HG03432 (cell line): ENCODE measurements at regions not wholly inside any gene's neighbourhood (a gene's known extent, or its start where the extent isn't known, plus 50 kb on each side); places are given as distances from the start of the nearest gene placed in this dataset.

Experiments used
- ATAC-seq: cut with Tn5 transposase; IDR thresholded peaks from one replicate; pipeline ENCODE4 v1.9.1; 2021; ENCODE audit warnings: mild to moderate bottlenecking, moderate library complexity; ENCODE audit not compliant: unreplicated experiment

- ATAC-seq, result no peak
Observed at GRCh38 chr11:43545610-43546009, 134.9 kb upstream of the HSD17B12 start.

DNA sequence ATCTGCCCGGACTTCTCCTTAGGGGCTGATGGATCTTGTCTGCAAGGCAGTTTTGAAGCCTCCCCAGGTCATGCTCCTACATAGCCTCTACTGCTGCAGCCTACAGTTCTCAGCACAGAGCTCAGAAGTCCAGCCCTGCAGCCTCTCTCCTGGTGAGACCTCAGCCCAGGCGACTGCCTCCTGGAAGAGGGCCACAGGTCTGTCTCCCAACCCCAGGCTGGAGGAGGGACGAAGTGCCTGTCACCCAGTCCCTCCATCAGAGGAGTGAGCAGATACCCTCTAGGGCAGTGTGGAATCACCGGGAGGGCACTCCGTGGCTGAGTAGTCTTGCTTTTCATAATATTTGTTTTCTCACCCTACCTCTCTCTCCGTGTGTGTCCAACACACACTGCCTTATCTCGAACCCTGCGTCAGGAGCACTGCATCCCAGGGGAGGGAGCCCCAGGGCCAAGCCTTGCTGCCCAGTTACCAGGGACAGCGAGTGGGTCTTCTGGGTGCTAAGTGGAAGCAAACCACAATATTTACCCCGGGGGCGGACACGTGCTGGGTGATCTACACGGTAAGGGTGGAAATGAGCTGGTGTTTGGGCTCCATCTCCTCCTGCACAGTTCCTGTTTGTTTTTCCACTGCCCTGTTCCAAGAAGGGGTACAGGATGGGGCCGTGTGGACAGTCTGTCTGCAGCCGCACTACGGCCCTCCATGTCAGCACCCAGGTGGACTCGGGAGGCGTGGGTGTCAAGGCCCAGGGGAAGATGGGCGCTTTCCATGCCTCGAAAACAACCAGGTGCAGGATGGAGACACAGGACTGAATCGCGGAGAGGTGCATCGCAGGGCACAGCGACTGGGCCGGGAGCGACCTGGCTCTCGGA is 133.7 kb upstream of the HSD17B12 start:
- ATAC-seq, result no peak

GRCh38 chr11:43547430-43547831 is 133.1 kb upstream of the HSD17B12 start:
- ATAC-seq, result no peak

DNA sequence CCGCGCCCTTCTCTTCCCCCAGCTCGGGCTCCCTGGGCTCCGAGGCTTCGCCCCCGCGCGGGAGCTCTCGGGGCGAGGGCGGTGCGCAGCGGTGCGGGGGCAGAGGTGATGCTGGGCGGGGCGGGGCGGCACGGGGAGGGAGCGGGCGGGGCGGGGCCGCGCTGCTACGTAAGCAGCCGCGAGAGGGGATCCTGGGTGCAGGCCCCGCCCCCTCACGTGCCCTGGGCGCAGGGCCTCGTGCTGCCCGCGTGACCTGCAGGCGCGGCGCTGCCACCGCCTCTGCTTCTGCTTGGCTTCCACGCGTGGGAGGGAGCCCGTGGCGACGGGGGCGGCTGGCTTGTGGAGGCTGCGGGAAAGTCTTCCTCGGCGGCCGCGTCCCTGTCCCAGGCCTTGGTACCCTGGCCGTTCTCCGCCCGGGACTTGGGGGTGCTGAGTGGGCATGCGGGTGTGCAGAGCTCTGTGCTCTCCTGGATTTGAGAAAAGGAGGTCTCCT is 132.6 kb upstream of the HSD17B12 start:
- no peak for ATAC-seq

DNA sequence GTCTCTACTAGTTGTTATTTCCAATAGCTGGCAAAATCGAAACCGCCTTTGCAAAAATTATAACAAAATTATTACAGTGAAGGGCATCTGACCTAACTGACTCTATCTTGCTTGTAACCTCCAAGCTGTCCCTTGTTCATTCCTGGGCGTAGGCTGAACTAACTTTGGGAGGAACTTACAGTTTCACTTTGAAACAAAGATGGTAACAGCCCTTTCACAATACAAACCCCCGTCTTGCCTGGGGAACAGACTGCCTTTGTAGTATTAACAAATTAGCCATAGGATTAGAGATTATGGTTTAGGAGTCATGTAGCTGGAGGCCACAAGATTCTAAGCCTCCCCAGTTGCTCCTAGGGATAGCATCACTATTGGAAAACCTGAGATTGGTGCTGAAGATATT is 131.6 kb upstream of the HSD17B12 start:
- no peak for ATAC-seq

DNA sequence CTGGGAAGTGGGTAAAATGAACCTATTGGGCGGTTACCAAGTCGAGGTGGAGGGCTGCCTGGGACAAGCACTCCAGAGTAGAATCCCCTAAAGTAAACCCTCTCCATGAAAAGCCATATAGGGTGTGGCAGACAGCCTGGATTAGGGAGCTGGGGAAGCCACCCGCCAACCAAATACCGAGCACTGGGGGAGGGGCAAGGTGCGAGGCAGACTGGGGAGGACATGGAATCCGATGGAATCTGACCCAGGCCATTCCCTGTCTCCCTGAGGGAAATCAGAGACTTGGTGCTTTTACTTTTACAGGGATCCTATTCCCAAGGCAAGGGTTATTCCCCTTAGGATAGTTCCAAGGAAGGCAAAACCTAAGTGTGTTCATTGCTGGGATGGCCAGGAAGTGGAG is 130.9 kb upstream of the HSD17B12 start:
- no peak for ATAC-seq

DNA sequence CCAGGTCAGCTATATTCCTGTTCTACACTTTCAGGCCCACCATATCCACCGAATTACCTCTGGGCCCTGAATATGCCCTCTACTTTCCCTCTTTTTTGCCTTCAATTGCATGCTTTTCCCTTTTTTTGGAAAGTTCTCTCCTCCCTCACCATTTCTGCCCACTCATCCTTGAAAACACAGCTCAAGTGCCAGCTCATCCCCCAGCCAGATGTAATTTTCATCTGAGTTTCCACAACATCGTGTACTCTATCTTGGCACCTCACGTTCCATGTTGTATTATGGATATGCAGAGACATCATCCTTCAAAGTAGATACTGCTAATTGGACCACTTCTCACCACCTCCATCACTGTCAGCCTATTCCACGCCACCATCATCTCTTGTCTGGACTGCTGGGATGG is 129.8 kb upstream of the HSD17B12 start:
- no peak for ATAC-seq

DNA sequence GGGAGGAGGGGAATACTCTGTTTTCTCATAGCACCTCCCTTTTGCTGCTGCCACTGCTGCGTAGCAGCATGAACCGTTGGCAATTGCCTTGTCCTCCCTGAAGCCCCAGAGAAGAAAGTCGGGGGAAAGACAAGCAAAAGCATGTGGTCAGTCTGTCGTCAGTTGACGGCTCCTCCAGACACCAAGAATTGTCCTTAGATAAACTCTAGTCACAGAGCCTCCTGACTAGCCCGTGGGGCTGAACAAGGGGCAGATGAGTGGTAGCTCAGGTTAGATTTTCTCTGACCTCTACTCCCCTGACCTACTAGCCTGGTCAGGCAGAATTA is 126.4 kb upstream of the HSD17B12 start:
- no peak for ATAC-seq

- ATAC-seq, result no peak
Observed at GRCh38 chr11:43555186-43555585, 125.4 kb upstream of the HSD17B12 start.

DNA sequence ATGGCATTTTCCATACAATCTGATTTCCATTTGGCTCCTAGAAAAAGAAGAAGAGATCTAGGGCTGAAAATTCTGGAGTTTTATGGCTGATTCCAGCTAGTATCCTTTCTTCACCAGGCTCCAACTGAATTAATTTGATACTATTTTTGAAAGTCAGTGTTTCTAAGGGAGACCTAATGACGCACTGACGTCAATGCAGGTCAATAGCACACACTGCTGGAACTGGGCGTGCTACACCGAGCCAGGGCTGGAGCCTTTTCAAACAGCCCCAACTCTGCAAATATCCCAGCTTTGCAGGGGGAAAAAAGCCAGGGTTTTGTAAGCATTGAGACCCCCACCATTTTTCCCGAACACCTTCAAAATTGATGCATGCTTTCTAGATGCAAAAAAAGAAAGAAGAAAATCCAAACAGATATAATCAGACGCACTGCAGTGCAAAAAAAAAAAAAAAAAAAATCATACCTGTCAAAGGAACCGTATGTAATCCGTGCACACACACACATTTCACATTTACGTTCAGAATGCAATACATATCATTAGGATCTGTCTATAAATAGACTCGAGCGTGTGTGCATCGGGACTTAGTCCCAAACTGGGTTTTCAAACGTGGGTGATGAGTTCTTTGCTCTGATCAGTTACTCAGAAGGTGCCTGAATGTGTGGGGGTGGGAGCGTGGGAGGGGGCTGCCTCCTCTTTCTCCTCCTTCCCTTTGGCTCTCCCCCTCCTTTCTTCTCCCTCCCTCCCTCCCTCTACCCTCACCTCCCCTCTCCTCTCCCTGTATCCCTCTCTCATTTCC is 124.5 kb upstream of the HSD17B12 start:
- ATAC-seq, result no peak

DNA sequence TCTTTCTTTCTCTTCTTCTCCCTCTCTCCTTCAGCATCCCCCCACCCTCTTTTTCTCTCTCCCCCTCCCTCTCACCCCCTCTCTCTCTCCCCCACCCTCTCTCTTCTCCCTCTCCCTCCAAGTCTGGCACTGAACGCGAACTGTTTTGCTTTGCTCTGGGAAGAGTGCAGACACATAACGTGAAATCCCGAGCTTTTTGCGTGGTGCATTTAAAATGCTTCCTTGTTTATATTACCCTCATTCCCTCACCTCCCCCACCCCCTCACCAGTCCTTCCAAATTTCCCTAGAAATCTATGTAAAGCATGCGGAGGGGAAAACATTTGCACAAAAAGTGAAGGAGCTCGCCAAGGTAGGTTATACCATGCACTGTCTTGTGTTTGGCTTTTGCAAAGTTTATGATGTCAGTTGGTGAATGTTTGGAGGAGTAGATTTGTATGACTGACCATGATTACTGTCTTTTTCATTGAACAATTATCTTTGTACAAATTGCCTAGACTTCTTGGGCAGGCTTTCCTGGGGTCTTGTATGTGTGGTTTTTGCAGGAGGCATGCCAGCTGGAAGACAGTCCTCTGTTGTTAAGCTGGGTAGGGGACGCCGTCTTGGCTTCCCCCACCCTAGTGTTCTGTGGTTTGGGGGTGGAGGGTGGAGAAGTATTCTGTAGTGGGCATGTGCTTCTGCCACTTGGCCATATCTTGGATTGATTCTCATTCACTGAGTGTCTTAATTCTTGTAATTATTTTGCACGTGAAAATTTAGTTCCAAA is 123.7 kb upstream of the HSD17B12 start:
- ATAC-seq, result no peak

DNA sequence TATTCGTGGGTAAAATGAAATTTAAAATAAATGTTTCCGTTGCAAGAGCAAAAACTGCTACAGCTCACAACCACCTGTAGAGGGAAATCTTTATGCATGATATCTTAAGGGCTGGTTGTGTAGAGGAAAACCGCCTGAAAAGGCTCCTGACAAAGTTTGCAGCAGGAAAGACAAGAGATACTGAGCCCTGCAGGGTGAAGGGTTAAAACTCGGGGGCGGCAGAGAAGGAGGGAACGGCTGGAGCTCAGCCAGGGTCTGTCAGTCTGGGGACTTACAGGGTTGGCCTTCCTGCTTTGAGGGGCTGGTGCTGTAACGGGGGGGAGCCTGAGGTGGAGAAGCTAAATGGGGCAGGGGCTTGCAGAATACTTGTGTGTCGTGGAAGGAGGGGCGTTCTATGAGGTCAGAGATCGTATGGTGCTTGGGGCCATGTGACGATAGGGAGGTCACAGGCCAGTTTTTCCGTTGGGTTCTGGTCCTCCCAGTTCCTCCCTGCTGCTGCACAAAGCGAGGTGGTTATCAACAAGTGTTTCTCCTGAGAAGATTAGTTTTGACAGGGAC is 122.9 kb upstream of the HSD17B12 start:
- no peak for ATAC-seq

DNA sequence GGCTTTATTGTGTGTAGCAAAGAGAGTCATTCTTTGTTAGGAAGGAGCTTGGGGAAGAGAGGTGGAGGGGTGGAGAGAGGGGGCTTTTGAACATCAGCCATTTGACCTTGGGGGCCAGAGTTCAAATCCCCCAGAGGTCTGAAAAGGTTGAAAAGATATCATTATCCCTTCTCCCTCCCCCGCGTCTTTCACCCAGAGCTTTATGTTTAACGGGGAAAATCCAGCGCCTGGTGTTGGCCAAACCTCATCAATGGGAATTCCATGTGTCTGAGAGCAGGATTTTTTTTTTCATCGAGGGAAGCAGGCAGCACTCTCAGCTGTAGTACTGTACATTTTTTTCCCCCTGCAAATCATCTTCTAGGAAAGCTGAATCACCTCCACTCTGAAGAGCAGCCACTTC is 122.4 kb upstream of the HSD17B12 start:
- no peak for ATAC-seq

DNA sequence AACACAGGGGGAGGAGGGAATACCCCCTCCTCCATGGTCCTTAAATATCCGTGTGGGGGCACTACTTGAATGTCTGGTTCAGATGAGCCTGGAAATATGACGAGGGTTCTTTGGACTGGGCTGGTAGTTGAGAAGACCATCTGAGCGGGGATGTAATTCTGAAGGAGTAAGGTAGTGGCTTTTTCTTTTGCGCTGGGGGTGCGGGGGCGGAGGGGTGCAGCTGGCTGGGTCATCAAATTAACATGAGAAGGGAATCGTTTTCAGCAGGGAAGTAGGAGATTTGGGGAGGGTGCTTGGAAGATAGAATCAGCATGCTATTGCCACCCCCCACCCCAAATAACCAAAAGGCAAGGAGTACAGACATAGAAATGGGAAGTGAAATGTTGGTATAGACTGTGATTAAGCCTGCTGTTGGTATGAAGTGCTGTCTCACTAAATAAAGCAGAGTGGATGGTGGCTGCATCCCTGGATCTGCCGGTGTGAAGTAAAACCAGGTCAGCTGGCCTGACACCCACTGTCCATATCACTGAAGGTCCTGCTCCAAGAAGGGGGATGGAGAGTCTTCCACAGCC is 121.9 kb upstream of the HSD17B12 start:
- ATAC-seq, result no peak

- ATAC-seq, result no peak
Observed at GRCh38 chr11:43561832-43562231, 118.7 kb upstream of the HSD17B12 start.

DNA sequence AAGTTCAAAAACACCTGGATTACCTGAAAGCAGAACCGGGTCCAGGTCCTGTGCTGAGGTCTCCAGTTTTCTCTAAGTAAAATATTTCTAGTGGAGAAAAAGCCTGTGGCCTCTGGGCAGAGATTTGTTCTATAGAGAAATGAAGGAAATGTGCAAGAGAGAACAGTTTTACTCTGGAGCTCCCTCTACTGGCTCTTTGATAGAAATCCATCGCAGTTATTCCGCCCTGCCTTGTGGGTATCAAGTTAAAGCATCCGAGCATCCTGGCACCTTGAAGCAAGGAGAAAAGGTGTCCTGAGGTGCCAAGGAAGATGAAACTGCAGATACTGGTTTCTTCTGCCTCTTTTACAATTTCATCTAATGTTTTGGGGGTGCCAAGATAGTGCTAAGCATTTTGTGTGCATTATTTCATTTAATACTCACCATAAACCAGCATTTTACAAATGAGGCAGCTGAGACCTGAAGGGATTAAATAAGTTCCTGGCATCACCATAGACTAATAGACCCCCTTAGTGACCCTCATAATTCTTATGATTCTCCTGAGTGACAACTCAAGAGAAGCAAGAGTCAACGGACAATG is 113.1 kb upstream of the HSD17B12 start:
- ATAC-seq, result peak; percentile 74

GRCh38 chr11:43573233-43573632 is 107.3 kb upstream of the HSD17B12 start:
- peak; percentile 37 for ATAC-seq

DNA sequence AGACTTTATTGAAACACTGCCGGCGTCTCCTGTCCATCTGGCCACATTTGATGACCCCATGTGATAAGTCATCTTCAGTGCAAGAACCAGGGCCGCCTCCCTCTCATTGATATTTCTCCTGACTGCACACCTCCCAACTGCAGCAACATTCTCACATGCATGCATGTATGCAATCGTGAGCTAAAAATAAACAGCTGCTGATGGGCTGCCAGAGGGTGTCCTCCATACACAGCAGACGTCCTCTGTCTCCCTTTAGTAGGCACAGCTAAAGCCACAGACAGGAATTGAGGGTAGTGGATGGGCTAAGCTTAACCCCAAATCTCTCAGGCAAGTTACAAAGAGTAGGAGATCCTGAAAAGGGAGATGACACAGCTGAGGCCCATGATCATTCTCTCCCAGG is 106.7 kb upstream of the HSD17B12 start:
- ATAC-seq, result no peak

- ATAC-seq, result no peak
Observed at GRCh38 chr11:43574411-43574810, 106.1 kb upstream of the HSD17B12 start.
